Endothelial cell of umbilical vein (primary cell): ENCODE measurements at regions not wholly inside any gene's neighbourhood (a gene's known extent, or its start where the extent isn't known, plus 50 kb on each side); places are given as distances from the start of the nearest gene placed in this dataset.

Experiments
- BruUV-seq: library from RNA; stranded (reverse); fragments of 400-500 nt; replicated peaks from 2 replicates; lab custom pipeline; 2021; lab: Mats Ljungman, UMichigan
- CTCF ChIA-PET: fragments of 300-600, 350-600 bp; sonication (Branson Sonifier 250); formaldehyde crosslinking; loops from one replicate; lab custom pipeline; 2021; ENCODE audit warnings: antibody characterized with exemption, inconsistent platforms; lab: Charles Lee
- POLR2A ChIA-PET: fragments of 300-600, 350-600 bp; sonication (Branson Sonifier 250); formaldehyde crosslinking; loops from one replicate; lab custom pipeline; 2021; ENCODE audit warnings: antibody characterized with exemption, inconsistent platforms; lab: Charles Lee
- DNase-seq: peaks from one replicate; pipeline ENCODE4 v3.0.0-alpha.2; 2011; ENCODE audit warnings: low read depth, low spot score
- FAIRE-seq: peaks from 2 replicates; lab custom pipeline; 2011; peaks lifted over from hg19 to GRCh38; lab: Jason Lieb, UNC
- H2AFZ ChIP-seq: 2 replicates; pipeline ENCODE4 v1.6.0; 2012; ENCODE audit warnings: low read depth, low read length, control low read depth, inconsistent platforms
- H3K27ac ChIP-seq: 2 replicates; pipeline ENCODE4 v1.5.1; 2011; ENCODE audit warnings: low read depth, mild to moderate bottlenecking, control low read depth, low read length, moderate library complexity; ENCODE audit not compliant: insufficient read depth
- H3K27me3 ChIP-seq, 2 experiments: 2 replicates each; pipeline versions ENCODE4 v1.6.0 to v1.6.1; 2011; ENCODE audit warnings: low read length in 2 of 2, mixed read lengths in 1 of 2; ENCODE audit not compliant: control insufficient read depth in 2 of 2, insufficient read depth in 2 of 2
- H3K36me3 ChIP-seq, 2 experiments: 2 replicates in 1 of 2; 3 replicates in 1 of 2; pipeline ENCODE4 v1.5.1; 2011; ENCODE audit warnings: low read length in 2 of 2, mild to moderate bottlenecking in 1 of 2, moderate library complexity in 1 of 2; ENCODE audit not compliant: control insufficient read depth in 2 of 2, insufficient read depth in 2 of 2; ENCODE audit errors: extremely low read depth in 1 of 2
- H3K4me1 ChIP-seq: 3 replicates; pipeline ENCODE4 v1.5.1; 2011; ENCODE audit warnings: mild to moderate bottlenecking, low read length; ENCODE audit not compliant: control insufficient read depth, insufficient read depth; ENCODE audit errors: extremely low read depth
- H3K4me2 ChIP-seq: 2 replicates; pipeline ENCODE4 v1.6.1; 2011; ENCODE audit warnings: low read length, control low read depth, mixed read lengths; ENCODE audit not compliant: insufficient read depth
- H3K4me3 ChIP-seq, 3 experiments: fragments of 200-600 bp in 1 of 3; sonication (generic), shearing (Covaris generic) in 1 of 3; replicated peaks in 1 of 3; 2 replicates each; pipeline ENCODE4 v1.5.1; 2011 to 2016; ENCODE audit warnings: control low read depth in 3 of 3, low read length in 3 of 3, mild to moderate bottlenecking in 2 of 3, inconsistent platforms in 1 of 3, low read depth in 1 of 3, moderate library complexity in 1 of 3; ENCODE audit not compliant: insufficient read depth in 1 of 3
- H3K79me2 ChIP-seq: 2 replicates; pipeline ENCODE4 v1.6.0; 2012; ENCODE audit warnings: low read length, inconsistent platforms; ENCODE audit not compliant: control insufficient read depth, insufficient read depth
- H3K9ac ChIP-seq: replicated peaks from 2 replicates; pipeline ENCODE3; 2011; ENCODE audit warnings: low read length, control low read depth; ENCODE audit not compliant: insufficient read depth; ENCODE audit errors: extremely low read depth
- H3K9me1 ChIP-seq: replicated peaks from 3 replicates; pipeline ENCODE4 v1.6.0; 2011; ENCODE audit warnings: mild to moderate bottlenecking, low read length; ENCODE audit not compliant: control insufficient read depth, insufficient read depth; ENCODE audit errors: extremely low read depth
- H3K9me3 ChIP-seq: replicated peaks from 2 replicates; pipeline ENCODE4 v1.5.1; 2012; ENCODE audit warnings: low read length, inconsistent platforms; ENCODE audit not compliant: control insufficient read depth, insufficient read depth
- H4K20me1 ChIP-seq: replicated peaks from 2 replicates; pipeline ENCODE3; 2011; ENCODE audit warnings: mild to moderate bottlenecking, low read length; ENCODE audit not compliant: control insufficient read depth, insufficient read depth; ENCODE audit errors: extremely low read depth
- EZH2 ChIP-seq: IDR thresholded peaks from 2 replicates; pipeline ENCODE4 v1.6.1; 2012; ENCODE audit warnings: borderline replicate concordance, low read depth, mild to moderate bottlenecking, moderate library complexity, low read length, inconsistent platforms; ENCODE audit not compliant: severe bottlenecking
- FOS ChIP-seq: IDR thresholded peaks from 2 replicates; pipeline ENCODE4 v1.6.1; 2011; ENCODE audit warnings: mild to moderate bottlenecking, low read length, moderate library complexity, borderline replicate concordance; ENCODE audit not compliant: insufficient read depth
- GATA2 ChIP-seq: IDR thresholded peaks from 2 replicates; pipeline ENCODE4 v1.7.0; 2011; ENCODE audit warnings: low read depth, mild to moderate bottlenecking, moderate library complexity, mixed read lengths, low read length; ENCODE audit not compliant: insufficient read length, insufficient read depth
- JUN ChIP-seq: IDR thresholded peaks from 2 replicates; pipeline ENCODE4 v1.6.1; 2011; ENCODE audit warnings: borderline replicate concordance, low read depth; ENCODE audit not compliant: insufficient read length, insufficient read depth
- MYC ChIP-seq: IDR thresholded peaks from one replicate; pipeline ENCODE4 v1.6.1; 2011; ENCODE audit warnings: mild to moderate bottlenecking, low read depth, low read length
- POLR2A ChIP-seq: IDR thresholded peaks from 2 replicates; pipeline ENCODE4 v1.6.1; 2012; ENCODE audit warnings: low read depth, mild to moderate bottlenecking, control low read depth, low read length
- POLR2AphosphoS5 ChIP-seq: IDR thresholded peaks from 2 replicates; pipeline ENCODE4 v1.6.1; 2012; ENCODE audit warnings: low read depth, mild to moderate bottlenecking, control low read depth, low read length, moderate library complexity; ENCODE audit not compliant: insufficient read depth
- dilution Hi-C: fragments of 300-500 bp; cut with MboI; formaldehyde crosslinking; loops from one replicate; pipeline ENCODE4 v1.15.0; 2019; ENCODE audit warnings: low sequenced_read_pairs; ENCODE audit not compliant: extremely low pct_ligation_motif_present
- intact Hi-C: fragments of 100-400 bp; cut with micrococcal nuclease; formaldehyde crosslinking; loops from one replicate; pipeline ENCODE4 v1.10.0; 2022
- TF ChIP-seq, protein P1 (sequence below), 2 donors: IDR thresholded peaks; 1 replicate in 1 of 2; 2 replicates in 1 of 2; pipeline ENCODE4 v1.5.1; 2011; ENCODE audit warnings: low read length in 2 of 2, mild to moderate bottlenecking in 2 of 2, moderate library complexity in 2 of 2, control low read depth in 1 of 2, inconsistent platforms in 1 of 2, low read depth in 1 of 2; ENCODE audit not compliant: insufficient read depth in 1 of 2; ENCODE audit errors: extremely low read depth in 1 of 2
- TF ChIP-seq, protein P2 (sequence below): IDR thresholded peaks from 2 replicates; pipeline ENCODE4 v1.6.1; 2011; ENCODE audit not compliant: insufficient read depth, insufficient read length

- no peaks in the 10 kb centered on the region for H3K27me3 ChIP-seq
- no peaks in the 10 kb centered on the region for H3K36me3 ChIP-seq
- H3K9me1 ChIP-seq: no peaks in the 10 kb centered on the region
- H3K9ac ChIP-seq: no peak overlapping the region
- H3K79me2 ChIP-seq: no peaks in the 10 kb centered on the region
- dilution Hi-C loops (no loop called here), intact Hi-C loops (no loop called here)
- no peaks in the 10 kb centered on the region for H3K4me1 ChIP-seq
- no peak overlapping the region for H3K27ac ChIP-seq
- H3K4me2 ChIP-seq: no peak overlapping the region
- H3K4me3 ChIP-seq: no peak overlapping the region
- no peaks in the 10 kb centered on the region for H3K9me3 ChIP-seq
- TF ChIP-seq POLR2A (no peak), EZH2 (no peak), MYC (no peak), GATA2 (no peak), JUN (no peak), POLR2AphosphoS5 (no peak), FOS (no peak)
- TF ChIP-seq, protein P1, sequence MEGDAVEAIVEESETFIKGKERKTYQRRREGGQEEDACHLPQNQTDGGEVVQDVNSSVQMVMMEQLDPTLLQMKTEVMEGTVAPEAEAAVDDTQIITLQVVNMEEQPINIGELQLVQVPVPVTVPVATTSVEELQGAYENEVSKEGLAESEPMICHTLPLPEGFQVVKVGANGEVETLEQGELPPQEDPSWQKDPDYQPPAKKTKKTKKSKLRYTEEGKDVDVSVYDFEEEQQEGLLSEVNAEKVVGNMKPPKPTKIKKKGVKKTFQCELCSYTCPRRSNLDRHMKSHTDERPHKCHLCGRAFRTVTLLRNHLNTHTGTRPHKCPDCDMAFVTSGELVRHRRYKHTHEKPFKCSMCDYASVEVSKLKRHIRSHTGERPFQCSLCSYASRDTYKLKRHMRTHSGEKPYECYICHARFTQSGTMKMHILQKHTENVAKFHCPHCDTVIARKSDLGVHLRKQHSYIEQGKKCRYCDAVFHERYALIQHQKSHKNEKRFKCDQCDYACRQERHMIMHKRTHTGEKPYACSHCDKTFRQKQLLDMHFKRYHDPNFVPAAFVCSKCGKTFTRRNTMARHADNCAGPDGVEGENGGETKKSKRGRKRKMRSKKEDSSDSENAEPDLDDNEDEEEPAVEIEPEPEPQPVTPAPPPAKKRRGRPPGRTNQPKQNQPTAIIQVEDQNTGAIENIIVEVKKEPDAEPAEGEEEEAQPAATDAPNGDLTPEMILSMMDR (IDR thresholded peaks at IDR 0.05; ENCODE audit: extremely low read depth in 1 of 2, insufficient read depth in 1 of 2, low read depth in 1 of 2, low read length in 2 of 2): no peak
- TF ChIP-seq, protein P2, sequence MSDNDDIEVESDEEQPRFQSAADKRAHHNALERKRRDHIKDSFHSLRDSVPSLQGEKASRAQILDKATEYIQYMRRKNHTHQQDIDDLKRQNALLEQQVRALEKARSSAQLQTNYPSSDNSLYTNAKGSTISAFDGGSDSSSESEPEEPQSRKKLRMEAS: no peak
- CTCF ChIA-PET: interaction anchor here (1.1 kb wide), 1 partner anchor 22 kb away, joined by 3 read pairs; no protein-coding TSS in a partner anchor
- no peak overlapping the region for H2AFZ ChIP-seq
- BruUV-seq: no TSS peak
- no peaks in the 10 kb centered on the region for H4K20me1 ChIP-seq
- POLR2A ChIA-PET: no interaction called here
- FAIRE-seq: no peak
- DNase-seq: no peak
These were observed 367.1 kb downstream of the NDFIP2 start for GRCh38 chr13:79847882-79848592.
